ENCODE measurements at regions not wholly inside any gene's neighbourhood (a gene's known extent, or its start where the extent isn't known, plus 50 kb on each side); places are given as distances from the start of the nearest gene placed in this dataset.

GRCh38 chr10:117933036-117933435 is 113.7 kb downstream of the RAB11FIP2 start:
- CTCF ChIA-PET: no interaction called here
- dilution Hi-C loops (cut with MboI; ENCODE audit: extremely low pct_ligation_motif_present, low sequenced_read_pairs): no loop called here

GRCh38 chr10:117934477-117934876 is 112.3 kb downstream of the RAB11FIP2 start:
- no peaks in the 10 kb centered on the region for H3K4me1 ChIP-seq (ENCODE audit: control insufficient read depth, extremely low read depth, insufficient read depth, low read length)
- ChIA-PET CTCF (no interaction called here), POLR2A (no interaction called here)
- dilution Hi-C loops (cut with MboI; ENCODE audit: extremely low pct_ligation_motif_present, low sequenced_read_pairs) (no loop called here), intact Hi-C loops (cut with micrococcal nuclease) (no loop called here)
- H3K9ac ChIP-seq (replicated peaks; ENCODE audit: extremely low read depth, insufficient read depth, low read length): no peak overlapping the region
- no peak overlapping the region for H2AFZ ChIP-seq (ENCODE audit: low read depth, low read length)
- FAIRE-seq: no peak
- TF ChIP-seq FOS (IDR thresholded peaks at IDR 0.05; ENCODE audit: borderline replicate concordance, insufficient read depth, low read length): no peak
- TF ChIP-seq POLR2AphosphoS5 (IDR thresholded peaks at IDR 0.05; ENCODE audit: insufficient read depth, low read depth, low read length): no peak
- no peak for TF ChIP-seq MYC (IDR thresholded peaks at IDR 0.05; ENCODE audit: low read depth, low read length)
- no peak for TF ChIP-seq GATA2 (IDR thresholded peaks at IDR 0.05; ENCODE audit: insufficient read depth, insufficient read length, low read depth, low read length)
- TF ChIP-seq POLR2A (IDR thresholded peaks at IDR 0.05; ENCODE audit: low read depth, low read length): no peak
- no peak for TF ChIP-seq JUN (IDR thresholded peaks at IDR 0.05; ENCODE audit: borderline replicate concordance, insufficient read depth, insufficient read length, low read depth)
- no peaks in the 10 kb centered on the region for H4K20me1 ChIP-seq (replicated peaks; ENCODE audit: control insufficient read depth, extremely low read depth, insufficient read depth, low read length)
- no TSS peak for BruUV-seq (replicated peaks)
- no peak overlapping the region for H3K27ac ChIP-seq (ENCODE audit: insufficient read depth, low read depth, low read length)
- DNase-seq (ENCODE audit: low read depth, low spot score): no peak
- H3K9me1 ChIP-seq (replicated peaks; ENCODE audit: control insufficient read depth, extremely low read depth, insufficient read depth, low read length): no peaks in the 10 kb centered on the region
- no peak overlapping the region for H3K4me2 ChIP-seq (ENCODE audit: insufficient read depth, low read length)
- no peaks in the 10 kb centered on the region for H3K36me3 ChIP-seq (ENCODE audit: control insufficient read depth in 2 of 2, extremely low read depth in 1 of 2, insufficient read depth in 2 of 2, low read length in 2 of 2)
- H3K79me2 ChIP-seq (ENCODE audit: control insufficient read depth, insufficient read depth, low read length): no peaks in the 10 kb centered on the region
- H3K27me3 ChIP-seq (ENCODE audit: control insufficient read depth in 2 of 2, insufficient read depth in 2 of 2, low read length in 2 of 2): no peaks in the 10 kb centered on the region
- H3K9me3 ChIP-seq (replicated peaks; ENCODE audit: control insufficient read depth, insufficient read depth, low read length): no peaks in the 10 kb centered on the region
- no peak overlapping the region for H3K4me3 ChIP-seq (replicated peaks in 1 of 3; ENCODE audit: insufficient read depth in 1 of 3, low read depth in 1 of 3, low read length in 3 of 3)

More at GRCh38 chr10:117933036-117933435, 113.7 kb downstream of the RAB11FIP2 start:
- Histone ChIP-seq H3K4me2 (ENCODE audit: insufficient read depth, low read length) (no peak overlapping the region), H3K27me3 (ENCODE audit: control insufficient read depth in 2 of 2, insufficient read depth in 2 of 2, low read length in 2 of 2) (no peaks in the 10 kb centered on the region), H3K9me1 (replicated peaks; ENCODE audit: control insufficient read depth, extremely low read depth, insufficient read depth, low read length) (no peaks in the 10 kb centered on the region), H3K79me2 (ENCODE audit: control insufficient read depth, insufficient read depth, low read length) (no peaks in the 10 kb centered on the region), H3K9me3 (replicated peaks; ENCODE audit: control insufficient read depth, insufficient read depth, low read length) (no peaks in the 10 kb centered on the region), H3K4me3 (replicated peaks in 1 of 3; ENCODE audit: insufficient read depth in 1 of 3, low read depth in 1 of 3, low read length in 3 of 3) (no peak overlapping the region), H3K36me3 (ENCODE audit: control insufficient read depth in 2 of 2, extremely low read depth in 1 of 2, insufficient read depth in 2 of 2, low read length in 2 of 2) (no peaks in the 10 kb centered on the region), H3K9ac (replicated peaks; ENCODE audit: extremely low read depth, insufficient read depth, low read length) (no peak overlapping the region), H4K20me1 (replicated peaks; ENCODE audit: control insufficient read depth, extremely low read depth, insufficient read depth, low read length) (no peaks in the 10 kb centered on the region), H3K4me1 (ENCODE audit: control insufficient read depth, extremely low read depth, insufficient read depth, low read length) (no peaks in the 10 kb centered on the region), H2AFZ (ENCODE audit: low read depth, low read length) (no peak overlapping the region), H3K27ac (ENCODE audit: insufficient read depth, low read depth, low read length) (no peak overlapping the region)
- POLR2A ChIA-PET: no interaction called here
- TF ChIP-seq POLR2A (IDR thresholded peaks at IDR 0.05; ENCODE audit: low read depth, low read length) (no peak), EZH2 (IDR thresholded peaks at IDR 0.05; ENCODE audit: borderline replicate concordance, low read depth, low read length, severe bottlenecking) (no peak), GATA2 (IDR thresholded peaks at IDR 0.05; ENCODE audit: insufficient read depth, insufficient read length, low read depth, low read length) (no peak)
- BruUV-seq (replicated peaks): no TSS peak
- intact Hi-C loops (cut with micrococcal nuclease): no loop called here
- FAIRE-seq (no peak), DNase-seq (ENCODE audit: low read depth, low spot score) (no peak)

All from endothelial cell of umbilical vein (primary cell).